Left renal cortex interstitium (tissue), 4 donors: ENCODE measurements at regions not wholly inside any gene's neighbourhood (a gene's known extent, or its start where the extent isn't known, plus 50 kb on each side); places are given as distances from the start of the nearest gene placed in this dataset.
A peak's percentile ranks its signal among the peaks of the same experiment; 100 is the strongest.
"Not testable (repeated sequence)": the region's sequence is repeated elsewhere in the genome, so short reads cannot be mapped to it uniquely, and the experiment has no call there.

Experiments used
- DNase-seq, 4 donors: peaks; one replicate each; pipeline ENCODE4 v3.0.0-alpha.2; 2013; ENCODE audit warnings: low read depth in 4 of 4, low spot score in 2 of 4, missing footprints in 1 of 4

- no peak for DNase-seq
These were observed 105.5 kb upstream of the CHD1 start for GRCh38 chr5:99034336-99034735.

GRCh38 chr5:99033014-99033900 is 104.5 kb upstream of the CHD1 start:
- no peak for DNase-seq

GRCh38 chr5:99032234-99033013 is 103.6 kb upstream of the CHD1 start:
- DNase-seq: peak in 3 of 4 donors; percentile 30 to 62 (median 37)

GRCh38 chr5:99030906-99031440 is 102.2 kb upstream of the CHD1 start:
- DNase-seq: no peak

GRCh38 chr5:99029172-99029571 is 100.4 kb upstream of the CHD1 start:
- DNase-seq: no peak

- not testable (repeated sequence) for DNase-seq
These were observed 99.4 kb upstream of the CHD1 start for GRCh38 chr5:99028170-99028569.

- no peak for DNase-seq
These were observed 96.7 kb upstream of the CHD1 start for GRCh38 chr5:99025298-99026045.

- DNase-seq: no peak
These were observed 94.5 kb upstream of the CHD1 start for GRCh38 chr5:99023330-99023729.

- DNase-seq: no peak
These were observed 93.4 kb upstream of the CHD1 start for GRCh38 chr5:99022250-99022649.

GRCh38 chr5:99020698-99021048 is 91.9 kb upstream of the CHD1 start:
- DNase-seq: no peak

- no peak for DNase-seq
These were observed 91.2 kb upstream of the CHD1 start for GRCh38 chr5:99019812-99020697.

- DNase-seq: no peak
These were observed 90.4 kb upstream of the CHD1 start for GRCh38 chr5:99019254-99019653.

- no peak for DNase-seq
These were observed 81.5 kb upstream of the CHD1 start for GRCh38 chr5:99010294-99010693.

- DNase-seq: not testable (repeated sequence)
These were observed 79.2 kb upstream of the CHD1 start for GRCh38 chr5:99008009-99008408.

- no peak for DNase-seq
These were observed 76.7 kb upstream of the CHD1 start for GRCh38 chr5:99005506-99005905.

- DNase-seq: no peak
These were observed 76.2 kb upstream of the CHD1 start for GRCh38 chr5:99004960-99005359.

GRCh38 chr5:99000876-99001275 is 72.1 kb upstream of the CHD1 start:
- DNase-seq: no peak

- no peak for DNase-seq
These were observed 71.4 kb upstream of the CHD1 start for GRCh38 chr5:99000221-99000620.

GRCh38 chr5:98999631-99000030 is 70.8 kb upstream of the CHD1 start:
- DNase-seq: no peak

- no peak for DNase-seq
These were observed 68.2 kb upstream of the CHD1 start for GRCh38 chr5:98997000-98997399.
